ENCODE measurements at regions not wholly inside any gene's neighbourhood (a gene's known extent, or its start where the extent isn't known, plus 50 kb on each side); places are given as distances from the start of the nearest gene placed in this dataset.
"Not testable (repeated sequence)": the region's sequence is repeated elsewhere in the genome, so short reads cannot be mapped to it uniquely, and the experiment has no call there.

DNA sequence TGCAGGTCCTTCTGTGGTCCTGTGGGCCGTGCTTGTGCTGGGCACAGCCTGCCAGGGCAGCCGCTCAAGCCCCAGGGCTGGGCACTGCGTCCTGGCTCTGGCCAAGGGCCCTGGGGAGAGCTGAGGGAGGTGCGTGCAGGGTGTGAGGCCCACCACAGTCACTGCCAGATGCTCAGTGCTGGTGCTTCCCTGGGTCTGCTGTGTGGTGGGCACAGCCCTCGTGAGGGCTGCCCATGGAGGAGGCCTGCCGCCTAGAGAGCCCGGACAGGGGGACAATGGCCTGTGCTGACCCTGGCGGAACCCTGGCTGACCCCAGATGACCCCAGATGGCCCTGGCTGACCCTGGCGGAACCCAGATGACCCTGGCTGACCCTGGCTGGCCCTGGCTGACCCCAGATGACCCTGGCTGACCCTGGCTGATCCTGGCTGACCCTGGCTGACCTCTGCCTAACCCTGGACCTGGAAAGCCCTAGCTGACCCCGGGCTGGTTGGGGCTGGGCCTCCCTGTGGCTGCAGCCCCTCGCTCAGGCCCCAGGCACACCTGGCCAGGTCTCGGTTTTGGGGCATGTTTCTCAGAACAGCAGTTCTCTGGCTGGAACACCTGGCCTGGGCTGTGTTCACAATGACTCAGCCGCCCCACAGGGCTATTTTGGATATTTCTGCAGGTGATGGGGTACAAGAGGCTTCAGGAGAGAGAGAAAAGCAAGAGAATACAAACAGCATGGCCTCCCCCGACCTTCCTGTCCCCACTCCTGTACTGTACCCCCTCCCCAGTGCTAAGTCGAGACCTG lies 55.4 kb downstream of the TMEM121 start:
- no peak for DNase-seq

DNA sequence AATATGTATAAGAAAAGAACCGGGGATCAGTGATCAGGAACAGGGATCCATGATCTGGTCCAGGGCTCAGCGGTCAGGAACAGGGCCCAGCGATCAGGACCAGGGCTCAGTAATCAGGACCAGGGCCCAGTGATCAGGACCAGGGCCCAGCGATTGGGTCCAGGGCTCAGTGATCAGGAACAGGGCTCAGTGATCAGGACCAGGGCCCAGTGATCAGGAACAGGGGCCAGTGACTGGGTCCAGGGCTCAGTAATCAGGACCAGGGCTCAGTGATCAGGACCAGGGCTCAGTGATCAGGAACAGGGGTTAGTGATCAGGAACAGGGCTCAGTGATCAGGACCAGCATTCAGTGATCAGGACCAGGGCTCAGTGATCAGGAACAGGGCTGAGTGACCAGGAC lies 56.3 kb downstream of the TMEM121 start:
- DNase-seq = no peak

- DNase-seq = not testable (repeated sequence)
Observed at GRCh38 chr14:105583914-105584313, 57.5 kb downstream of the TMEM121 start.

DNA sequence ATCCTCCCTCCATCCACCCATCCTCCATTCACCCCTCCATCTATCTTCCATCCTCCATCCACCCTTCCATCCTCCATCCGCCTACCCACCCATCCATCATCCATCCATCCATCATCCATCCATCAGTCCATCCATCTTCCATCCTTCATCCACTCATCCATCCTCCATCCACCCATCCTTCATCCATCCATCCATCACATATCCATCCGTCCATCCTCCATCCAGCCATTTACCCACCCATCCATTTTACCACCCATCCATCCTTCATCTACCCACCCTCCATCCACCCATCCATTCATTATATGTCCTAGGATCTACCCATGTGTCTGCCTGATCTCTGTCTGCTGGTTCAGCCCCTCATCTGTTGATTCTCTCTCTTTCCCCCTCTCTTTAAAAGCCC lies 58.9 kb downstream of the TMEM121 start:
- DNase-seq = not testable (repeated sequence)

DNA sequence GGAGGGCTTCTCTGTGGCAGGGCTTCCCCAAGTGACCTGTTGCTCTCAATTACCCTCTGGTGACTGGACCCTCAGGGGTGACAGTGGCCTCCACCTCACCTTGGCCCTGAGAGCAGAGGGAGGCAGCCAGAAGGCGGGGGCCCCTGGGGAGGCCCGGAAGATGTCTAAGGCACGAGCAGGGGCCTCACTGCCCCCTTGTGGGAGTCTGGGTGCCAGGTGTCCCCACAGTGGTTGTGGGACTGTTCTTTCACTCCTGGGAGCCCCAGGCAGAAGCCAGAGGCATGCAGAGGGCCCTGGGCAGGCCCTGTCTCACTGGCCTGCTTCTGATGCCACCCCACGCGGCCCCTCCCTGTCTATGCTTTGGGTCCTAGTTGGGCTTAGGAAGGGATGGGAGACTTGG lies 59.3 kb downstream of the TMEM121 start:
- DNase-seq = not testable (repeated sequence)

DNA sequence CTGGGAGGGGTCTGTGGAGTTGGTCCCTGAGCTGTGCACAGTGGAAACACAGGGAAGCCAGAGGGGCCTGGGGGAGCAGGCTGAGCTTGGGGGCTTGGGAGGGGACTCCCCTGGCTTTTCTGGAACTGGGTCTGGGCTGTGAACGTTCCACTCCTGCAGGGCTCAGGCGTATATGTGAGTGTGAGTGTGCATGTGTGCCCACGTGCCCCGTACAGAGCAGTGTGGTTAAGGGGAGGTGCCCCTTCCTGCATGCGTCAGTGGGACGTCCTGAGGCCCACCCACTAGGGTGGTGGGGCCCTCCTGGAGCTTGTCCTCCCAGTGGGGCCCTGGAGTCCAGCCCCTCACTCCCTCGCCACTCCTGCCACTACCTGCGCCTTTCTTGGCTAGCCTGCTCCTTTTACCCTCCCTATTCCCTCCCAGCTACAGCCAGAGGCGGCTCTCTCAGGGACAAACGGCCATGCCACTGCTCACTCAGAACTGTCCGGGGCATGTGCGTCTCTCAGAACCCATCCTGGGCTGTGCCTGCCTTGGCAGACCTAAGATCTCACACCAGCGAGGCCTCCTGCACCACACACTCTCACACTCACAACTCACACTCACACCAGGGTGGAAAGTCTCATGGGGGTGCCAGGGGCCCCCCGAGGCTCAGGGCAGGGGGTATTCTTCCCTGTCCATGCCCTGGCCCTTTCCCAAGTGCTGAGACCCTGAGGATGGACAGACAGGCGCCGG lies 59.9 kb downstream of the TMEM121 start:
- DNase-seq = not testable (repeated sequence)

DNA sequence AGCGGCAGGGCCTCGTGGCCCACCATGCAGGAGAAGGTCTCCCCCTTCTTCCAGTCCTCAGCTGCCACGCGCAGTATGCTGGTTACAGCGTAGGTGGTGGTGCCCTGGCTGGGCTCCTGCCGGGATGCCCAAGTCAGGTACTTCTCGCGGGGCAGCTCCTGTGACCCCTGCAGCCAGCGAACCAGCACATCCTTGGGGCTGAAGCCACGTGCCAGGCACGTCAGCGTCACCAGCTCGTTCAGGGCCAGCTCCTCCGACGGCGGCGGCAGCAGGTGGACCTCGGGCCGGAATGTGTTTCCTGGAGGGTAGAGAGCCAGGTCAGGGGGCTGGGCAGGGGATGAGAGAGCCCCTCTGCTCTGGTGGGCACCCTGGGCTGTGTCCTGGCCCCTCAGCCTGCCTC lies 60.7 kb downstream of the TMEM121 start:
- not testable (repeated sequence) for DNase-seq

- not testable (repeated sequence) for DNase-seq
Observed at GRCh38 chr14:105587482-105588235, 61.3 kb downstream of the TMEM121 start.

DNA sequence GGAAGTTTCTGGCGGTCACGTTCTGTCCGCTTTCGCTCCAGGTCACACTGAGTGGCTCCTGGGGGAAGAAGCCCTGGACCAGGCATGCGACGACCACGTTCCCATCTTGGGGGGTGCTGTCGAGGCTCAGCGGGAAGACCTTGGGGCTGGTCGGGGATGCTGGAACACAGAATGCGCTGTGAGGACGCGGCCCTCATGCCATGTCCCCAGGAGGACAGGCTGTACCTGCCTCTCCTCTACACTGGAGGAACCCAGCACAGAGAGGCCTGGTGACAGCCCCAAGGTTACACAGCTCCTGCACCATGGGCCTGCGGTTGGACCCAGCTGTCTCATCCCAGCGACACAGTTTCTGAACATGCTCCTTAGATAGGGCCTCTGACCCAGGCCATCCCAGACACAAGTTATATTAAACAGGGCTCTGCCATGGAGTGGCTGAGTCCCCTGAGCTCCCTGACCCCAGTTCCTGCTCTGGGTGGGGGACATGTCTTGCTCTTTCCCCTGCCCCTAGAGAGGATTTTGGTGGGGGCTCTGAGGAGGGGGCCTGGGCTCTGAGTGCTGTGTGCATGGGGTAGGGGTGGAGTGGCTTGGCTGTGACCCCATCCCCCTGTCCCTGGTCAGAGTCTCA lies 62.0 kb downstream of the TMEM121 start:
- DNase-seq = no peak

DNA sequence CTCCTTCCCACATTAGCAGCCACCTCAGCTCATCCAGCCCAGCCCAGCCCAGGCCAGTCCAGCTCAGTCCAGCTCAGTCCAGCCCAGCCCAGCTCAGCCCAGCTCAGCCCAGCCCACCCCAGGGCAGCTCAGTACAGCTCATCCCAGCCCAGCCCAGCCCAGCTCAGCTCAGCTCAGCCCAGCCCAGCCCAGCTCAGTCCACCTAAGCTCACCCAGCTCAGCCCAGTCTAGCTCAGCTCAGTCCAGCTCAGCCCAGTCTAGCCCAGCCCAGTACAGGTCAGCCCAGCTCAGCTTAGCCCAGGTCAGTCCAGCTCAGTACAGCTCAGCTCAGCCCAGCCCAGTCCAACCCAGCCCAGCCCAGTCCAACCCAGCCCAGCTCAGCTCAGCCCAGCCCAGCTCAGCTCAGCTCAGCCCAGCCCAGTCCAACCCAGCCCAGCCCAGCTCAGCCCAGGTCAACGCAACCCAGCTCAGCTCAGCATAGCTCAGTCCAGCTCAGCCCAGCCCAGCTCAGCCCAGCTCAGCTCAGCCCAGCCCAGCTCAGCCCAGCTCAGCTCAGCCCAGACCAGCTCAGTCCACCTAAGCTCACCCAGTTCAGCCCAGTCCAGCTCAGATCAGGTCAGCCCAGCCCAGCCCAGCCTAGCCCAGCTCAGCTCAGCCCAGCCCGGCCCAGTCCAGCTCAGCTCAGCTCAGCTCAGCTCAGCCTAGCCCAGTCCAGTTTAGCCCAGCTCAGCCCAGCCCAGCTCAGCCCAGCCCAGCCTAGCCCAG lies 63.0 kb downstream of the TMEM121 start:
- DNase-seq = no peak

DNA sequence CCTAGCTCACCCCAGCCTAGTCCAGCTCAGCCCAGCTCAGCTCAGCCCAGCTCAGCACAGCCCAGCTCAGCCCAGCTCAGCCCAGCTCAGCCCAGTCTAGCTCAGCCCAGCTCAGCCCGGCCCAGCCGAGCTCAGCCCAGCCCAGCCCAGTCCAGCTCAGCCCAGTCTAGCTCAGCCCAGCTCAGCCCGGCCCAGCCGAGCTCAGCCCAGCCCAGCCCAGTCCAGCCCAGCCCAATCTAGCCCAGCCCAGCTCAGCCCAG lies 63.5 kb downstream of the TMEM121 start:
- DNase-seq = not testable (repeated sequence)

DNA sequence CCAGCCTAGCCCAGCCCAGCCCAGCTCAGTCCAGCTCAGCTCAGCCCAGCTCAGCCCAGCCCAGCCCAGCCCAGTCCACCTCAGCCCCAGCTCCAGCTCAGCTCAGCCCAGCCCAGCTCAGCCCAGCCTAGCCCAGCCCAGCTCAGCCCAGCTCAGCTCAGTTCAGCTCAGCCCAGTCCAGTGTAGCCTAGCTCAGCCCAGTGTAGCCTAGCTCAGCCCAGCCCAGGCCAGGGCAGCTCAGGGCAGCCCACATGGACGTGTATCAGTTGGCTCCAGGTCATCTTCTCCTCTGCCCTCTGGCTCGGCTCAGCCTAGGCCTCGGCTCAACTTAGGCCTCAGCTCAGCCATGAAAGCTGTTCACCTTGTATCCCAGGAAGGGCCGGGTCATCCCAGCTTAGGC lies 64.7 kb downstream of the TMEM121 start:
- DNase-seq = no peak

GRCh38 chr14:105591792-105592341 lies 65.5 kb downstream of the TMEM121 start:
- DNase-seq = not testable (repeated sequence)

DNA sequence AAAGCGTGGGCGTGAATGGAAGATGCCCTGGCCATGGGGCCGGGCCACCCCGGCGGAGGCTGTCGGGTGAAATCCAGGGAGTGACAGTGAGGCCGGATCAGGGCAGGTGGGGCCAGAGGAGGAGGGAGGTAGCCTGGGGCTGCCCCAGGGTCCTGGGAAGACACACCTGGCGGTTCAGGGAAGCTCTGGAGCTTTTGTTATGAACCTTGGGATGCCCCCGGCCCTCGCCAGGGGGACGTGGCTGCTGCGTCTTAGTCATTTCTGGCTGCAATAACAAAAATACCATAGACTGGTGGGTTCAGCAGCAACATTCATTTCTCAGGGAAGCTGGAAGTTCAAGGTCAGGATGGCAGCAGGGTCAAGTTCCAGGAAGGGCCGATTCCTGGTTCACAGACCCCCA lies 66.3 kb downstream of the TMEM121 start:
- not testable (repeated sequence) for DNase-seq

GRCh38 chr14:105595346-105595745 lies 69.0 kb downstream of the TMEM121 start:
- DNase-seq = not testable (repeated sequence)

DNA sequence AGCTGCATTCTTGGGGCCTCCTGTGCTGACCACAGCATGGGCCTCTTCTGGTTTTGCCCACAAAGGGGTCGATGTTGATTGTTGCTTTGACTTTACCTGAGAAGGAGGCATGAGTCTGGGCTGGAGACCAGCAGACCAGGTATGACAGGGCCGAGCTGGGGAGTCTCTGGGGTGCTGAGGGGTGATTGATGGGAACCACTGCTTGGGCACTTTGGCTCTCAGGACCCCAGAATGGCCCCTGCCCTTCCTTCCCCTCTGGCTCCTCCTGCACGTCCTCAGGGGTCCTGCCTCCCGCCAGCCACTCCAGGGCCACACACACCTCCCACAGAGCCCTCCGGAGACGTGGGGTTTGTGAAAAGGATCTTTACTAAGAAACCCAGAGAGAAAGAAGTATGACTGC lies 70.0 kb downstream of the TMEM121 start:
- DNase-seq = not testable (repeated sequence)

DNA sequence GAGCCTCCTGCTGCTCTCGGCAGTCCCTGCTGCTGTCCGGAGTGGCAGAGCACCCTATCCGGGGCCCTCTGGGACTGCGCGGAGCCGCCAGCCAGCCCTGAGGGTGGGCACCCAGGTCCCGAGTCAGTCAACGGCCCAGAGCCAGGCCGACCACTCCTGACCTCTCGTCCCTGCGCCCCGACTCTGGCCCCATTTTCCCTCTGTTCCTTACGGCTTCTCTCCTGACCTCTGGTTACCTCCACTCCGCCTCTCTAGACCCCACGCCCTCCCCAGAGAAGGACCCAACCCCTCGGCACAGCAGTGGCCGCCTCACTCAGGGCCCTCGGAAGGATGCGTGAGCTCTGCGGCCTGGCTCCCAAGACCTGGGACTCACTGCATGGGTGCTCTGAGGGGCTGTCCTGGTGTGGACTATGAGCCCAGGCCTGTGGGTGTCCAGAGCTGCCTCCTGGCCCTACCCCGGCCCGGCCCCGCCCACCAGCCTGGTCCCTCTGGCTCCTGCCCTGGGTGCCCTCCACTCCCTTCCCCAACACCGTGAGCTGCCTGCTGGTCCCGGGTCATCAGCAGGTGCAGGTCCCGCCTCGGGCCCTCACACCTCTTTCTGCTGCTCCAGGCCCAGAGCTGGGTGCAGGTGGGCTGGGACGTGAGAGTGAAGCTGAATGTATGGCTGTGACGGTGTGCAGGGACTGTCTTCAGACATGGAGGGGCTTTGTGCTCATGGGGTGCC lies 71.8 kb downstream of the TMEM121 start:
- DNase-seq = not testable (repeated sequence)

DNA sequence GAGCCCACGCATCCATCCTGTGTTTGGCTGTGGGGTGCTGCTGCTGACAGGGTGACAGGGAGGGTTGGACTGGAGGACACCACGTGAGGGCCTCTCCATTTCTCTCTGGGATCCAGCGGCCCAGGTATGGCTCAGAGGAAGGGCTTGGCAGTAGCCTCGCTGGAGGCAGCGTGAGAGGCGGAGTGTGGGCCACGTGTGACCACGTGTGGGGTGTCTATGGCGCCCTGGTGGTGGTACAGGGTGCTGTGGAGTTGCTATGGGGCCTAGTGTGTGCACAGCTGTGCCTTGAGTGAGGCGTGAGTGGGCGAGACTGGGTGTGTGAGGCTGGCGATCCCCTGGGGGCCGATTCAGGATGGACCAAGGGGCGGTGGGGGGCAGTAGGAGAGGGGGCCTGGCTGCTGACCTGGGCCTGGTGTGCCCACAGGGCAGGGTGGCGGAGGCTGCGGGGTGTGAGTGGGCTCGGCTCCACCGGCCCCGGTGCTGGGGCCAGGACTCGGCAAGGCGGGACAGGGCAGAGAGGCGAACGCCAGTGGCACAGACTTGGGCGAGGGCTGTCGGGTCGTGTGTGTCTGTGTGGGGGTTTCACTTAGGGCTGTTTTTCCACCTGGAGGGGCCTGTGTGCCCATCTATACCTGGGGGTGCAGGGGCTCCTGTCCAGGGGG lies 72.7 kb downstream of the TMEM121 start:
- not testable (repeated sequence) for DNase-seq

GRCh38 chr14:105600195-105600938 lies 74.0 kb downstream of the TMEM121 start:
- not testable (repeated sequence) for DNase-seq

GRCh38 chr14:105600939-105601359 lies 74.6 kb downstream of the TMEM121 start:
- no peak for DNase-seq
